Ovary (tissue), 3 donors: ENCODE measurements at regions not wholly inside any gene's neighbourhood (a gene's known extent, or its start where the extent isn't known, plus 50 kb on each side); places are given as distances from the start of the nearest gene placed in this dataset.
"Not testable (repeated sequence)": the region's sequence is repeated elsewhere in the genome, so short reads cannot be mapped to it uniquely, and the experiment has no call there.

Experiments
- POLR2A ChIP-seq: fragments of 450-650 bp; IDR thresholded peaks from one replicate; pipeline ENCODE4 v1.6.1; 2017; ENCODE audit warnings: antibody characterized with exemption, mild to moderate bottlenecking, moderate library complexity
- TF ChIP-seq, protein P1 (sequence below), 3 donors: fragments of 450-650 bp in 2 of 3; fragments of 200-600 bp in 1 of 3; IDR thresholded peaks; one replicate each; pipeline versions ENCODE4 v1.5.1 to v1.8.0; 2016 to 2022; ENCODE audit warnings: antibody characterized with exemption in 3 of 3, mild to moderate bottlenecking in 1 of 3
- donor health status: DM: no; HTN: no; CAD: no.

DNA sequence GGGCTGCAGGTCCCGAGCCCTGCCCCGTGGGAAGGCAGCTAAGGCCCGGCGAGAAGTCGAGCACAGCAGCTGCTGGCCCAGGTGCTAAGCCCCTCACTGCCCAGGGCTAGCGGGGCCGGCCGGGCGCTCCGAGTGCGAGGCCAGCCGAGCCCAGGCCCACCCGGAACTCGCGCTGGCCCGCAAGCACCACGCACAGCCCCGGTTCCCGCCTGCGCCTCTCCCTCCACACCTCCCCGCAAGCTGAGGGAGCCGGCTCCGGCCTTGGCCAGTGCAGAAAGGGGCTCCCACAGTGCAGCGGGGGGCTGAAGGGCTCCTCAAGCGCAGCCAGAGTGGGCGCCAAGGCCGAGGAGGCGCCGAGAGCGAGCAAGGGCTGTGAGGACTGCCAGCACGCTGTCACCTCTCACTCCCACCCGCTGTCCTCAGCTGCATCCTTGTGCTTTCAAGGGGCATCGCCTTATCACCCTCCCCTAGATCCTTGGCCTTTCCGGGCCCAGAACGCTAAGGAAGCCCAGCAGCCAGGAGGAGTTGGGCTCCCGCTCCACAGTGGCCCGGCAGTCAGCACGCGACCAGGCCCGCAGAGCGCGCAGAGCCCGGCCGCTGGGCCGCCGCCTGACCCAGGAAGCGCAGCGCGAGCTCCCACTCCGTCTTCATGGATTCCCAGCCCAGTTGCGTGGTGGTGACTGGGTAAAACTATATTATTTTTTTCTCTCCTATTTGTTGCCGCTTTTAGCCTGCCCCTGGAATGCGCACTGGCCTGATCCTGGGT lies 144.1 kb downstream of the ARRDC4 start:
- TF ChIP-seq, protein P1, sequence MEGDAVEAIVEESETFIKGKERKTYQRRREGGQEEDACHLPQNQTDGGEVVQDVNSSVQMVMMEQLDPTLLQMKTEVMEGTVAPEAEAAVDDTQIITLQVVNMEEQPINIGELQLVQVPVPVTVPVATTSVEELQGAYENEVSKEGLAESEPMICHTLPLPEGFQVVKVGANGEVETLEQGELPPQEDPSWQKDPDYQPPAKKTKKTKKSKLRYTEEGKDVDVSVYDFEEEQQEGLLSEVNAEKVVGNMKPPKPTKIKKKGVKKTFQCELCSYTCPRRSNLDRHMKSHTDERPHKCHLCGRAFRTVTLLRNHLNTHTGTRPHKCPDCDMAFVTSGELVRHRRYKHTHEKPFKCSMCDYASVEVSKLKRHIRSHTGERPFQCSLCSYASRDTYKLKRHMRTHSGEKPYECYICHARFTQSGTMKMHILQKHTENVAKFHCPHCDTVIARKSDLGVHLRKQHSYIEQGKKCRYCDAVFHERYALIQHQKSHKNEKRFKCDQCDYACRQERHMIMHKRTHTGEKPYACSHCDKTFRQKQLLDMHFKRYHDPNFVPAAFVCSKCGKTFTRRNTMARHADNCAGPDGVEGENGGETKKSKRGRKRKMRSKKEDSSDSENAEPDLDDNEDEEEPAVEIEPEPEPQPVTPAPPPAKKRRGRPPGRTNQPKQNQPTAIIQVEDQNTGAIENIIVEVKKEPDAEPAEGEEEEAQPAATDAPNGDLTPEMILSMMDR (IDR thresholded peaks at IDR 0.05), result not testable (repeated sequence)
- TF ChIP-seq POLR2A, result not testable (repeated sequence)
